Activated CD8-positive, alpha-beta memory T cell treated with anti-CD3 and anti-CD28 coated beads for 48 hours (primary cell): ENCODE measurements at regions not wholly inside any gene's neighbourhood (a gene's known extent, or its start where the extent isn't known, plus 50 kb on each side); places are given as distances from the start of the nearest gene placed in this dataset.

Source experiments
- DNase-seq, 3 experiments: peaks; one replicate each; pipeline ENCODE4 v3.0.0-alpha.2; 2020; ENCODE audit warnings: low read depth in 2 of 3, low spot score in 2 of 3

- DNase-seq: no peak
These were observed 104.2 kb upstream of the PFN2 start for GRCh38 chr3:150074697-150075416.

- no peak for DNase-seq
These were observed 103.6 kb upstream of the PFN2 start for GRCh38 chr3:150074277-150074676.

GRCh38 chr3:150073513-150073912, 102.8 kb upstream of the PFN2 start:
- DNase-seq: no peak

- DNase-seq: no peak
These were observed 102.3 kb upstream of the PFN2 start for GRCh38 chr3:150073031-150073430.

GRCh38 chr3:150072576-150072975, 101.9 kb upstream of the PFN2 start:
- DNase-seq: no peak

- DNase-seq: no peak
These were observed 99.6 kb upstream of the PFN2 start for GRCh38 chr3:150070271-150070670.

GRCh38 chr3:150069633-150070032, 98.9 kb upstream of the PFN2 start:
- DNase-seq: no peak

GRCh38 chr3:150069154-150069527, 98.4 kb upstream of the PFN2 start:
- no peak for DNase-seq

GRCh38 chr3:150068440-150069153, 97.9 kb upstream of the PFN2 start:
- no peak for DNase-seq

- DNase-seq: no peak
These were observed 96.9 kb upstream of the PFN2 start for GRCh38 chr3:150067561-150067960.

- no peak for DNase-seq
These were observed 94.3 kb upstream of the PFN2 start for GRCh38 chr3:150064971-150065370.

GRCh38 chr3:150063237-150063636, 92.5 kb upstream of the PFN2 start:
- DNase-seq: no peak

- DNase-seq: no peak
These were observed 91.8 kb upstream of the PFN2 start for GRCh38 chr3:150062492-150062891.

- DNase-seq: no peak
These were observed 90.8 kb upstream of the PFN2 start for GRCh38 chr3:150061288-150062024.

- no peak for DNase-seq
These were observed 89.0 kb upstream of the PFN2 start for GRCh38 chr3:150059729-150060128.

- no peak for DNase-seq
These were observed 88.5 kb upstream of the PFN2 start for GRCh38 chr3:150059241-150059640.

- no peak for DNase-seq
These were observed 86.5 kb upstream of the PFN2 start for GRCh38 chr3:150057227-150057626.

GRCh38 chr3:150055332-150055731, 84.6 kb upstream of the PFN2 start:
- DNase-seq: no peak

- no peak for DNase-seq
These were observed 83.9 kb upstream of the PFN2 start for GRCh38 chr3:150054635-150055034.

GRCh38 chr3:150050510-150050909, 79.8 kb upstream of the PFN2 start:
- no peak for DNase-seq

GRCh38 chr3:150049317-150049716, 78.6 kb upstream of the PFN2 start:
- no peak for DNase-seq

- DNase-seq: no peak
These were observed 71.2 kb upstream of the PFN2 start for GRCh38 chr3:150041877-150042276.
